ENCODE measurements at regions not wholly inside any gene's neighbourhood (a gene's known extent, or its start where the extent isn't known, plus 50 kb on each side); places are given as distances from the start of the nearest gene placed in this dataset.

GRCh38 chr6:134117409-134117808, 65.0 kb upstream of the SLC2A12 start:
- Histone ChIP-seq H3K36me3 (ENCODE audit: control insufficient read depth in 2 of 2, insufficient read depth in 2 of 2, low read length in 1 of 2) (no peaks in the 10 kb centered on the region), H3K4me1 (ENCODE audit: control insufficient read depth in 2 of 2, insufficient read depth in 2 of 2, low read length in 2 of 2) (peaks cover 0 to 3% of the 10 kb centered on the region in 2 donors), H3K27ac (ENCODE audit: low read depth in 1 of 2, low read length in 1 of 2) (no peak overlapping the region), H3K4me3 (ENCODE audit: low read length in 2 of 2) (no peak overlapping the region), H3K27me3 (ENCODE audit: control insufficient read depth in 2 of 2, insufficient read depth in 1 of 2, low read length in 1 of 2) (peaks cover 0 to 26% of the 10 kb centered on the region in 2 donors), H3K9me3 (ENCODE audit: control insufficient read depth in 2 of 2, insufficient read depth in 1 of 2, low read length in 1 of 2) (no peaks in the 10 kb centered on the region)
- peak in 1 of 9 donors; percentile 16 for DNase-seq (ENCODE audit: low read depth in 6 of 9, low spot score in 9 of 9)
- whole genome bisulfite sequencing = 24% methylated on average over 6 of the region's 6 CpGs

GRCh38 chr6:134115715-134116074, 63.3 kb upstream of the SLC2A12 start:
- WGBS = 96% methylated on average over 7 of the region's 7 CpGs

GRCh38 chr6:134114918-134115714, 62.7 kb upstream of the SLC2A12 start:
- Histone ChIP-seq H3K27ac (ENCODE audit: low read depth in 1 of 2, low read length in 1 of 2) (no peak overlapping the region), H3K27me3 (ENCODE audit: control insufficient read depth in 2 of 2, insufficient read depth in 1 of 2, low read length in 1 of 2) (peaks cover 0 to 26% of the 10 kb centered on the region in 2 donors), H3K4me1 (ENCODE audit: control insufficient read depth in 2 of 2, insufficient read depth in 2 of 2, low read length in 2 of 2) (peaks cover 0 to 3% of the 10 kb centered on the region in 2 donors), H3K9me3 (ENCODE audit: control insufficient read depth in 2 of 2, insufficient read depth in 1 of 2, low read length in 1 of 2) (no peaks in the 10 kb centered on the region), H3K4me3 (ENCODE audit: low read length in 2 of 2) (no peak overlapping the region), H3K36me3 (ENCODE audit: control insufficient read depth in 2 of 2, insufficient read depth in 2 of 2, low read length in 1 of 2) (no peaks in the 10 kb centered on the region)
- DNase-seq (ENCODE audit: low read depth in 6 of 9, low spot score in 9 of 9) = no peak
- WGBS = 72% methylated on average over 47 of the region's 47 CpGs

More at GRCh38 chr6:134115715-134116074, 63.3 kb upstream of the SLC2A12 start:
- Histone ChIP-seq H3K27me3 (ENCODE audit: control insufficient read depth in 2 of 2, insufficient read depth in 1 of 2, low read length in 1 of 2) (peaks cover 0 to 26% of the 10 kb centered on the region in 2 donors), H3K9me3 (ENCODE audit: control insufficient read depth in 2 of 2, insufficient read depth in 1 of 2, low read length in 1 of 2) (no peaks in the 10 kb centered on the region), H3K36me3 (ENCODE audit: control insufficient read depth in 2 of 2, insufficient read depth in 2 of 2, low read length in 1 of 2) (no peaks in the 10 kb centered on the region), H3K4me1 (ENCODE audit: control insufficient read depth in 2 of 2, insufficient read depth in 2 of 2, low read length in 2 of 2) (peaks cover 0 to 3% of the 10 kb centered on the region in 2 donors), H3K4me3 (ENCODE audit: low read length in 2 of 2) (no peak overlapping the region), H3K27ac (ENCODE audit: low read depth in 1 of 2, low read length in 1 of 2) (no peak overlapping the region)
- no peak for DNase-seq (ENCODE audit: low read depth in 6 of 9, low spot score in 9 of 9)

- no peaks in the 10 kb centered on the region for H3K9me3 ChIP-seq (ENCODE audit: control insufficient read depth in 2 of 2, insufficient read depth in 1 of 2, low read length in 1 of 2)
- H3K4me1 ChIP-seq (ENCODE audit: control insufficient read depth in 2 of 2, insufficient read depth in 2 of 2, low read length in 2 of 2) = peaks cover 0 to 3% of the 10 kb centered on the region in 2 donors
- H3K27ac ChIP-seq (ENCODE audit: low read depth in 1 of 2, low read length in 1 of 2) = no peak overlapping the region
- 78% methylated on average over 3 of the region's 3 CpGs for WGBS
- peaks cover 0 to 26% of the 10 kb centered on the region in 2 donors for H3K27me3 ChIP-seq (ENCODE audit: control insufficient read depth in 2 of 2, insufficient read depth in 1 of 2, low read length in 1 of 2)
- H3K36me3 ChIP-seq (ENCODE audit: control insufficient read depth in 2 of 2, insufficient read depth in 2 of 2, low read length in 1 of 2) = no peaks in the 10 kb centered on the region
- H3K4me3 ChIP-seq (ENCODE audit: low read length in 2 of 2) = no peak overlapping the region
- DNase-seq (ENCODE audit: low read depth in 6 of 9, low spot score in 9 of 9) = no peak
Observed at GRCh38 chr6:134114489-134114888, 62.1 kb upstream of the SLC2A12 start.

- no peak for DNase-seq (ENCODE audit: low read depth in 6 of 9, low spot score in 9 of 9)
- no peak overlapping the region for H3K27ac ChIP-seq (ENCODE audit: low read depth in 1 of 2, low read length in 1 of 2)
- no peaks in the 10 kb centered on the region for H3K9me3 ChIP-seq (ENCODE audit: control insufficient read depth in 2 of 2, insufficient read depth in 1 of 2, low read length in 1 of 2)
- H3K4me3 ChIP-seq (ENCODE audit: low read length in 2 of 2) = no peak overlapping the region
- no peaks in the 10 kb centered on the region for H3K36me3 ChIP-seq (ENCODE audit: control insufficient read depth in 2 of 2, insufficient read depth in 2 of 2, low read length in 1 of 2)
- H3K4me1 ChIP-seq (ENCODE audit: control insufficient read depth in 2 of 2, insufficient read depth in 2 of 2, low read length in 2 of 2) = no peaks in the 10 kb centered on the region
- peaks cover 0 to 21% of the 10 kb centered on the region in 2 donors for H3K27me3 ChIP-seq (ENCODE audit: control insufficient read depth in 2 of 2, insufficient read depth in 1 of 2, low read length in 1 of 2)
- 96% methylated on average over 5 of the region's 5 CpGs for WGBS
Observed at GRCh38 chr6:134111726-134112125, 59.3 kb upstream of the SLC2A12 start.

GRCh38 chr6:134111062-134111677, 58.7 kb upstream of the SLC2A12 start:
- WGBS = 51% methylated on average over 4 of the region's 4 CpGs

GRCh38 chr6:134106702-134107101, 54.3 kb upstream of the SLC2A12 start:
- DNase-seq (ENCODE audit: low read depth in 6 of 9, low spot score in 9 of 9) = no peak
- H3K27ac ChIP-seq (ENCODE audit: low read depth in 1 of 2, low read length in 1 of 2) = no peak overlapping the region
- H3K4me3 ChIP-seq (ENCODE audit: low read length in 2 of 2) = no peak overlapping the region
- H3K27me3 ChIP-seq (ENCODE audit: control insufficient read depth in 2 of 2, insufficient read depth in 1 of 2, low read length in 1 of 2) = no peaks in the 10 kb centered on the region
- no peaks in the 10 kb centered on the region for H3K4me1 ChIP-seq (ENCODE audit: control insufficient read depth in 2 of 2, insufficient read depth in 2 of 2, low read length in 2 of 2)
- no peaks in the 10 kb centered on the region for H3K36me3 ChIP-seq (ENCODE audit: control insufficient read depth in 2 of 2, insufficient read depth in 2 of 2, low read length in 1 of 2)
- no peaks in the 10 kb centered on the region for H3K9me3 ChIP-seq (ENCODE audit: control insufficient read depth in 2 of 2, insufficient read depth in 1 of 2, low read length in 1 of 2)
- 89% methylated on average over 2 of the region's 2 CpGs for WGBS

More at GRCh38 chr6:134111062-134111677, 58.7 kb upstream of the SLC2A12 start:
- Histone ChIP-seq H3K27me3 (ENCODE audit: control insufficient read depth in 2 of 2, insufficient read depth in 1 of 2, low read length in 1 of 2) (peaks cover 0 to 20% of the 10 kb centered on the region in 2 donors), H3K9me3 (ENCODE audit: control insufficient read depth in 2 of 2, insufficient read depth in 1 of 2, low read length in 1 of 2) (no peaks in the 10 kb centered on the region), H3K27ac (ENCODE audit: low read depth in 1 of 2, low read length in 1 of 2) (no peak overlapping the region), H3K4me1 (ENCODE audit: control insufficient read depth in 2 of 2, insufficient read depth in 2 of 2, low read length in 2 of 2) (no peaks in the 10 kb centered on the region), H3K4me3 (ENCODE audit: low read length in 2 of 2) (no peak overlapping the region), H3K36me3 (ENCODE audit: control insufficient read depth in 2 of 2, insufficient read depth in 2 of 2, low read length in 1 of 2) (no peaks in the 10 kb centered on the region)
- peak in 8 of 9 donors; percentile 10 to 70 (median 28) for DNase-seq (ENCODE audit: low read depth in 6 of 9, low spot score in 9 of 9)

- WGBS = 95% methylated on average over 1 of the region's 1 CpG
- no peaks in the 10 kb centered on the region for H3K9me3 ChIP-seq (ENCODE audit: control insufficient read depth in 2 of 2, insufficient read depth in 1 of 2, low read length in 1 of 2)
- no peak for DNase-seq (ENCODE audit: low read depth in 6 of 9, low spot score in 9 of 9)
Observed at GRCh38 chr6:134105940-134106339, 53.5 kb upstream of the SLC2A12 start.

GRCh38 chr6:134103006-134103405, 50.6 kb upstream of the SLC2A12 start:
- no peak for DNase-seq (ENCODE audit: low read depth in 6 of 9, low spot score in 9 of 9)
- H3K9me3 ChIP-seq (ENCODE audit: control insufficient read depth in 2 of 2, insufficient read depth in 1 of 2, low read length in 1 of 2) = no peaks in the 10 kb centered on the region
- no peaks in the 10 kb centered on the region for H3K4me1 ChIP-seq (ENCODE audit: control insufficient read depth in 2 of 2, insufficient read depth in 2 of 2, low read length in 2 of 2)
- no peak overlapping the region for H3K27ac ChIP-seq (ENCODE audit: low read depth in 1 of 2, low read length in 1 of 2)
- H3K27me3 ChIP-seq (ENCODE audit: control insufficient read depth in 2 of 2, insufficient read depth in 1 of 2, low read length in 1 of 2) = no peaks in the 10 kb centered on the region
- H3K4me3 ChIP-seq (ENCODE audit: low read length in 2 of 2) = no peak overlapping the region
- no peaks in the 10 kb centered on the region for H3K36me3 ChIP-seq (ENCODE audit: control insufficient read depth in 2 of 2, insufficient read depth in 2 of 2, low read length in 1 of 2)
- 88% methylated on average over 4 of the region's 4 CpGs for WGBS

More at GRCh38 chr6:134105940-134106339, 53.5 kb upstream of the SLC2A12 start:
- H3K27me3 ChIP-seq (ENCODE audit: control insufficient read depth in 2 of 2, insufficient read depth in 1 of 2, low read length in 1 of 2) = no peaks in the 10 kb centered on the region
- H3K27ac ChIP-seq (ENCODE audit: low read depth in 1 of 2, low read length in 1 of 2) = no peak overlapping the region
- no peaks in the 10 kb centered on the region for H3K4me1 ChIP-seq (ENCODE audit: control insufficient read depth in 2 of 2, insufficient read depth in 2 of 2, low read length in 2 of 2)
- H3K36me3 ChIP-seq (ENCODE audit: control insufficient read depth in 2 of 2, insufficient read depth in 2 of 2, low read length in 1 of 2) = no peaks in the 10 kb centered on the region
- H3K4me3 ChIP-seq (ENCODE audit: low read length in 2 of 2) = no peak overlapping the region

Data from thymus (tissue), 11 donors.